Gastrocnemius medialis (tissue), 4 donors: ENCODE measurements at regions not wholly inside any gene's neighbourhood (a gene's known extent, or its start where the extent isn't known, plus 50 kb on each side); places are given as distances from the start of the nearest gene placed in this dataset.

Experiments
- POLR2A ChIP-seq, 2 donors: fragments of 450-650 bp; IDR thresholded peaks; one replicate each; pipeline ENCODE4 v1.6.1; 2017; ENCODE audit warnings: antibody characterized with exemption in 2 of 2, mild to moderate bottlenecking in 2 of 2, moderate library complexity in 2 of 2
- TF ChIP-seq, protein P1 (sequence below), 5 experiments: fragments of 450-650 bp in 3 of 5; fragments of 200-600 bp in 2 of 5; sonication (generic) in 2 of 5; IDR thresholded peaks in 4 of 5; conservative IDR thresholded peaks in 1 of 5; 1 replicate in 4 of 5; 2 replicates in 1 of 5; pipeline ENCODE4 v1.5.1; 2016 to 2019; ENCODE audit warnings: antibody characterized with exemption in 5 of 5, mild to moderate bottlenecking in 3 of 5, moderate library complexity in 3 of 5

DNA sequence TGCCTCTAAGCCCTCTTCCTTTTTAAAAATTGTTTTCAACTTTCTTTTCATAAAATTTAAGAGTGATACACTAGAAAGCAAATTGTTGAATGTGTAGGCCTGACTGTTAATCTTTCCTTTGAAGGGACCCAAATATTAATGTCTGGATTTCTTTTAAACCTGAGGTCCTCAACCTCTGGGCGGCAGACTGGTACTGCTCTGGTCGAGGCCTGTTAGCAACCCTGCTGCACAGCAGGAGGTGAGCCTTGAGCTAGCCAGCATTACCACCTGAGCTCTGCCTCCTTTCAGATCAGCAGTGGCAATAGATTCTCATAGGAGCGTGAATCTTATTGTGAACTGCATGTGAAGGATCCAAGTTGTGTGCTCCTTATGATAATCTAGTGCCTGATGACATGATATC, 191.2 kb downstream of the MANEA start:
- TF ChIP-seq POLR2A (IDR thresholded peaks at IDR 0.05) = no peak
- TF ChIP-seq, protein P1, sequence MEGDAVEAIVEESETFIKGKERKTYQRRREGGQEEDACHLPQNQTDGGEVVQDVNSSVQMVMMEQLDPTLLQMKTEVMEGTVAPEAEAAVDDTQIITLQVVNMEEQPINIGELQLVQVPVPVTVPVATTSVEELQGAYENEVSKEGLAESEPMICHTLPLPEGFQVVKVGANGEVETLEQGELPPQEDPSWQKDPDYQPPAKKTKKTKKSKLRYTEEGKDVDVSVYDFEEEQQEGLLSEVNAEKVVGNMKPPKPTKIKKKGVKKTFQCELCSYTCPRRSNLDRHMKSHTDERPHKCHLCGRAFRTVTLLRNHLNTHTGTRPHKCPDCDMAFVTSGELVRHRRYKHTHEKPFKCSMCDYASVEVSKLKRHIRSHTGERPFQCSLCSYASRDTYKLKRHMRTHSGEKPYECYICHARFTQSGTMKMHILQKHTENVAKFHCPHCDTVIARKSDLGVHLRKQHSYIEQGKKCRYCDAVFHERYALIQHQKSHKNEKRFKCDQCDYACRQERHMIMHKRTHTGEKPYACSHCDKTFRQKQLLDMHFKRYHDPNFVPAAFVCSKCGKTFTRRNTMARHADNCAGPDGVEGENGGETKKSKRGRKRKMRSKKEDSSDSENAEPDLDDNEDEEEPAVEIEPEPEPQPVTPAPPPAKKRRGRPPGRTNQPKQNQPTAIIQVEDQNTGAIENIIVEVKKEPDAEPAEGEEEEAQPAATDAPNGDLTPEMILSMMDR (IDR thresholded peaks at IDR 0.05 in 4 of 5, conservative IDR thresholded peaks at IDR 0.05 in 1 of 5) = no peak
